ENCODE measurements at regions not wholly inside any gene's neighbourhood (a gene's known extent, or its start where the extent isn't known, plus 50 kb on each side); places are given as distances from the start of the nearest gene placed in this dataset.

GRCh38 chrX:38890326-38890725 lies 89.1 kb downstream of the MID1IP1 start:
- peak; percentile 11 for DNase-seq

DNA sequence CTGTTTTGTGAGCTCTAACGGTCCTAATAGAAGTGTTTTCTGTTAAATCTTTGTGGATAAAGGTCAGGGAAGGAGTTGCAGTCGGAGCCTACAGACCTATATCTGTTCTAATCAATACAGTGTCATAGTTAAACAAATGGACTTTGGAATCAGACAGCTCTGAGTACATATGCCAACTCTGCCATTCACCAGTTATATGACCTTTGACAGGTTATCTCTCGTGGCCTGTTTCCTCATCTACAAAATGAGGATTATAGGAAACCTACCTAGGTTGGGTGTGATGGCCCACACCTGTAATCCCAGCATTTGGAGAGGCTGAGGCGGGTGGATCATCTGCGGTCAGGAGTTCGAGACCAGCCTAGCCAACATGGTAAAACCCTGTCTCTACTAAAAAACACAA lies 89.7 kb downstream of the MID1IP1 start:
- DNase-seq, result no peak

DNA sequence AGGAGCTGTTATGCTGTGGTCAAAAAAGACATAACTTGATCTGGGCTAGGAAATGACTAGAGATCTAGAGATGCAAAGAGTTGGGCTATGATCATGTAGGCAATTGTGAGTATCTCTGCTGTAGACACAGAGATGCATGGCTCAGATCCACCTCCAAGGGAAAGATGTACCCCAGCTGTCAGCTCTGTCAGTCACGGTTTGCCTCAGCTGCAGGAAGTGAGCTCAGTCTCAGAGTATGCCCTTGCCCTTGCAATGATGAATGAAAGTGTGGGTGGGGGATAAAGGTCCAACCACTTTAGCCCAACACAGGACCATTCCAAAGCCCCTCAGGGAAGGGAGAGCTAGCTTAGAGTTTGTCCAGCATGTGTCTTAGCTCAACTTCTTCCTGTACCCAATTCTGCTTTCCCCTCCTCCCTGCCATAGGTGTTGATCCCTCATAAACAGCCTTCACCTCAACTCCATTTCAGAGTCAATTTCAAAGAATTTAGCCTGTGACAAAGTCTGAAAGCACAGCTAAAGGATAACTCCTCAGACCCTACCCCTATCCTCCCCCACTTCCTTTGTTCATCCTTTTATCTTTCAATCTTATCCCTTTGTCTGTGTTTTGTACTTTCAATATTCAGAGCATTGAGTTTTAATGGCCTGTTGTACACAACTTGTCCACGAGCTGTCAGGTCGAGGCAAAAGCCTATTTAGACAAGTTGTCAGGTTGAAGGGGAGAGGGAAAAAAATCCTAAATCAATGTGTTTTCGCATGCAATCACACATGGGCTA lies 90.6 kb downstream of the MID1IP1 start:
- DNase-seq, result no peak

DNA sequence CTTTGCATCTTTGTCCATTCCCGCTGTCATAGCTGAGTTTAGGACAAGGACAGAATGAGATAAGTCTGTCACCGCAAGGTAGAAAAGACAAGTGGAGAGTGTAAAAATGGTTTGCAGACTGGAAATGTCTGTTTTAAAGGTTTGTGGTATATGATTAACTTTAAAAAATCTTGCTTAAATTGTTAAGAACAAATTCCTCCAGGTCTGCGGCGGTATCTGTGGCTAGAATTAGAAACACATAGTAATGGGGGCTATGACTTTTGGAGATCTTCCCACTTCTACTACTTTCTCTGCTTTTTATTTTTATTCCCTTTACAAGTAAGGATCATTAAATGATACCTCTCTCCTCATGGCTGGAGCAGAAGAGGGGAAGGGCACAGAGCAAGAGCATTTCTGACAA lies 92.2 kb downstream of the MID1IP1 start:
- DNase-seq, result no peak

GRCh38 chrX:38895775-38896174 lies 94.5 kb downstream of the MID1IP1 start:
- DNase-seq, result no peak

DNA sequence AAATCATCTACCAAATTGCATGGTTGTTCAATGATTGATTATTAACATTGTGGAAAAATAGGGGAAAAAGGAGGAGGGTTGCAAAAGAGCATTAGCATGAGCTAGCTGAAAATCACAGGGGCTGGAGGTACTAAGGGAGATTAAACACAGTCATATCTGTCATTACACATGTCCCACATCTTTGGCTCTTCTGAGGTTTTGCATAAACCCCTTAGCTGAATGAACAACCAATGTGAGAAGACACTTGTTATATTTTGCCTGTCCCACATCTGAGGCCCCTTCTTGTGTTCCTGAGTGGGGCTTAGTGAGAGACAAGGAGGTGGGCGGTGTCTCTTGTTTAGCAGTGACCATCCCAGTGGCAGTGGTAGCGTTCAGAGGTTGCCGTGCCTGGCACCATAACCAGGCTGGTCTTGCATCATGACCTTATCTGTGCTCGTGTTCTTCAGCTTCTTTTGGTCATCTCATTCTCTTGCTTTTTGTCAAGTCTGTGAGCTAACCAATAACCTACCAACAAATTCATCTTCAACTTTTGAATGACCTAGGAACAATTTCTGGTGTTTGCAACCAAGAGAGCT lies 95.6 kb downstream of the MID1IP1 start:
- no peak for DNase-seq

DNA sequence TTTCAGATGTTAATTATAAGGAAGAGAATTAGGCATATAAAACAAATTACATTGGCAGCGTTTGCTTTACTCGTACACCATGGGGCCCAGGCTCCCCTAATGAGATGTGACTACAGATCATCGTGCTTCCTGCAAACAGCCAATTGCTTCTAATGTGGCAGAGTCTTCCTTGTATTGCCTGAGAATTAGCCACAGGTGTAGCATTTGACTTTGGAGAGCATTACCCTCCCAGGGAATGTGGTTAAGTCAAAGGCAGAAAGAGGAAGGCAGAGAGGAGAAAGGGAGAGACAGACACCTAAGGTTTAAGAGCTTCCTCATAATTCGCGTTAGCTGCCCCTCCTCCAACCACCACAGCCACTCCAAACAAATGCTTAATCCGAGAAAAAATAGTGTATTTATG lies 97.0 kb downstream of the MID1IP1 start:
- DNase-seq, result no peak

DNA sequence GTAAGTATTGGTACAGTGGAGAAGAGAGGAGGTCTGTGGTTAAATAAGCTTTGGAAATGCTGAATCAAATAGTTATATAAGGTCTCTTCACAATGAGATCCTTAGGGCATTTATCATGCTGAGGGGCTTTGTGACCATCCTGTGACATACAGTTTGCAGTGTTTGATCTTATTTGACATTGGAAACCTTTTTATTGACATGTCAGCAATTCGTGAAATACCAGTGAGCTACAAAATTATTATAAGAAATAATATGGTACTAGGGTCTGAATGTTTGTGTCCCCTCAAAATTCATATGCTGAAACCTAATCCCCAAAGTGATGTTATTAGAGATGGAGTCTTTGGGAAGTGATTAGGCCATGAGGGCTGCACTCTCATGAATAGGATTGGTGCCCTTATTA lies 98.4 kb downstream of the MID1IP1 start:
- DNase-seq, result no peak

GRCh38 chrX:38900719-38901118 lies 99.5 kb downstream of the MID1IP1 start:
- no peak for DNase-seq

DNA sequence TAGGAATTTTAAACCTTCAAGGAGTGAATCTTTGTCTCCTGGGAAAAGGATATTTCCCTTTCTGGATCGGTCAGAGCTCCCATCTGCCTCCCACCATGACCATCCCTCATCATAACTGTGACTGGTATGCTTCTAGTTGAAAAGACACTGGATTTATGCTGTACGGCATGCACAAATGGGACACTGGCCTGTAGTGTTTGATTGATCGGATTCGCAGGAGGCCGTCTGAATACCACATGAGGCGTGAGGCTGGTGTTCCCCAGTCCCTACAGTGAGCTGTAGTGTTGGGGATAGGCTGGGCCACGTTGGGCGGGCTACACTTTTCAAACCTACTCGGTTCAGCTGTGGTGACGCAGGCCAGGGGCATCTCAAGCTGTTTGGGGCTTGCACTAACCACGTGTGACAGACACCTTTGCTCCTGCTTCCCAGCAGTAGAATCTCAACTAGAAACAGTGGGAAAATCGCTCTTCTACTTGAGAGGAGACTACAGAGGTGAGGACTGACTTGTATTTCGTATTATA lies 101.8 kb downstream of the MID1IP1 start:
- no peak for DNase-seq

DNA sequence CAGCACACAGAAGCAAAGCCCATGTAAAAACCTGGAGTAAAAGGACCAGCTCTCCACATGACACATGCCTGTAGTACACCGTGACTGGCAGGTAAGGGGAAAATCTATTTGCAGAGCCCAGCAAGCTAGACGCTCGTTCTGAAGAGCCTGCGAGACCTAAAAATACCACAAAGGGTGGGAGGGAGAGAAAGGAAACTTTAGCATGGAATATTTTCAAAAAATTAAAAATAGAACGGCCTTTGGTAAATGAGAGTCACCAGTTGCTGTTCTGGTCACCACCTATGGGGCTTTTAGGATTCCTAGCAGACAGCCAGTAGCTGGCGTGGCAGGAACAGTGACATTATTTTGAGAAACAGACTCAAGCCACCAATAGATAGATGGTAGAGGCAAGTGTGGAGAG lies 115.5 kb downstream of the MID1IP1 start:
- DNase-seq, result no peak

GRCh38 chrX:38917954-38918353 lies 116.7 kb downstream of the MID1IP1 start:
- no peak for DNase-seq

GRCh38 chrX:38919202-38919601 lies 117.9 kb downstream of the MID1IP1 start:
- no peak for DNase-seq

DNA sequence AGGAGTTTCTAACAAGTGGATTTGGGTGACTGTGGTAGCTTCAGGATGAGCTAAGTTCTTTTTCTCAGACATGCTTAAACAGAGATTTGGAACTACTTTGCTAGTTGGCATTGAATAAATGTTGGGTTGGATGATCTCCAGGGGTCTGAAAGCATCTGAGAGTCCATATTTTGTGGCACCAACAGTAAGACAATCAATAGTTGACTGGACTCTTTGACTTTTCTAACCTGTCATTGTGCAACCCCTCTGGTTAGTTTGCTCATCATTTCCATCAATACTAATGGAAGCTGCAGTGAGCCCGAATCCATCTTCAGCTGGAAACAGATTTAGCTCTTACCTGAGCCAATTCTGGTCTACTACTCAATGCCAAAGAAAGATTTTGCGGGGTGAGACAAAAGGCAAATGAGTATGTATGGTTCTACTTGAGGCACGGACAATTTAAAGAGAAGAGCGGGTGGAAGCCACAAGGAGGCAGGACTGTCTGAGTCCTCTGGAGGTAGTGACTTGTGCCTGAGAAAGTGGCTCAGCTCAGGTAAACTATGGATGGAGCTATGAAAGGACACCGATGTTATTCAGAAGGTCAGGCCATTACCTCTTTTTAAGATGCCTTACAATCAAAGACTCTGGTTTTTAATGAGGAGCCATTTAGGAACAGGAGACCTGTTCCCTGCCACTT lies 118.7 kb downstream of the MID1IP1 start:
- no peak for DNase-seq

GRCh38 chrX:38923451-38923969 lies 122.3 kb downstream of the MID1IP1 start:
- DNase-seq, result no peak

GRCh38 chrX:38927592-38927991 lies 126.3 kb downstream of the MID1IP1 start:
- no peak for DNase-seq

DNA sequence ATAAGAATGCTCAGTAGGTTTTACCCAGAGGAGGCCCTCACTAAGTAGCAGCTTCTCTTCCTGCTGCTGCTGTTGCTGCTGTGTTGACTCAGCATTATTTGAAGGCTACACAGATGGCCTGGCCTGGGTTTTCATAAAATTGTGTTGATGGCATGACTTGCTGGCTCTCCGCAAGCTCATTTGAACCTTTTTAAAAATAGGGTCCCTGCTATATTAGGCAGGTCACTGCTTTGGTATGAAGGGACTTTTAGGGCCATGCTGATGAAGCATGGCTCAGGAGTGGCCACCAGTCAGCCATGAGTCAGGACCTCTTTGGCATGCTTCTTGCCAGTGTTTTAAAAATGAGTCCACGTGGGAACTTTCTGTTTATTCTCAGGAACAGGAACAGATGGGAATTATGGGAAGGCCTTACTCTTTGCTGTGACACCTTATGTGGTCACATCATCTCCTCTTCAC lies 128.7 kb downstream of the MID1IP1 start:
- DNase-seq, result peak; percentile 1

DNA sequence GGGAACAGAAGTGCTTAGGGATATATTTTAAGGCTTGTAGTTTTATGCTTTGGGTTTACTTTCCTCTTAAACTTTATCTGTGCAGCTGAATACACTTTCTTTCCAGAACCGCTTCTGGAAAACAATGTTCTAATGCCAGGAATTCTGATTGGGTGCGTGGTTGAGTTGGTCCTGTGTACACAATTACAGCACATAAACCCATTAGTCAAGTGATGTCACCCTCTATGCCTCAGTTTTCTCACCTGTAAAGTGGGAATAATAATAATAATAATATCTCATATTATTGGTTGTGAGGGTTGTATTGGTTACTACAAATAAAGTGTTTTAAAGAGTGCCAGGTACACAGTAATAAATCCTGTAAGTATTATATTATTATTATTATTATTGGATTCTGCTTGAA lies 129.2 kb downstream of the MID1IP1 start:
- no peak for DNase-seq

DNA sequence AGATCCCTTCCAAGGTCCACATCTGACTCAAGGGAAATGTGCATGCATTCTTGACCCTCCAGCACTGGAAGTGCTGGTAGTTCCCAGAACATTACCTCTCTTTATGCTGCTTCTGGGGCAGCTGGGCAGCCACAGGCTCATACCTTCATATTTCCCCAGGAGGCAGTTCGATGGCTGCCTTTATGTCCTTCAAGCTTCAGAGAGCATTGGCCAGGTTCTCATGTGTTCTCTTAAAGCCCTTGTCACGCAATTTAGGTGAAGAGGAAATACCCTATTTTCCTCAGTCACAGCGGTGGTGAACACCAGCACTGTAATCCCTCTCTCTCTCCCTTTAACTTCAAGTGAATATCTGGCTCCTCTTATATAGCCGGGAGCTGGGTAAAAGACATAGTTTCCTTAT lies 134.3 kb downstream of the MID1IP1 start:
- DNase-seq, result no peak

GRCh38 chrX:38937400-38937799 lies 136.1 kb downstream of the MID1IP1 start:
- DNase-seq, result no peak

GRCh38 chrX:38937926-38938325 lies 136.7 kb downstream of the MID1IP1 start:
- DNase-seq, result no peak

- no peak for DNase-seq
Observed at GRCh38 chrX:38939067-38939466, 137.8 kb downstream of the MID1IP1 start.

GRCh38 chrX:38940547-38940946 lies 139.3 kb downstream of the MID1IP1 start:
- no peak for DNase-seq

DNA sequence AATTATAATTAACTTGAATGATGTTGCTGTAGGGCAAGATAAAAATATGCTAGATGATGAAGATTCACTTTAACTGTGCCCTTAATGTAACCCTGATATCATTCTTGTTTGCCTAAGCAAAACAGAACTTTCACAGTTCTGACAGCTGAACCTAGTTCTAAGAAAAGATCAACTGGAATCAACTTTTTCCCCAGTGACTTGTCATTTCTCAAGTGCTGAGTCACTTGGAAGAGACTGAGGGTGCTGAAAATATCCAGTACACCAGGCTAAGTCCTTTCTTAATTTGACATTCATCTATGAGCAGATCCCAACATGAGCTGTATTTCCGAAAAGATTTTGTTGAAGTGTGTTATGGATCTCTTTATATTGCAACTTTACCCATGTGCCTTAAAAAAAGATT lies 140.4 kb downstream of the MID1IP1 start:
- no peak for DNase-seq

All from NCI-H82 (cell line).